ENCODE measurements at regions not wholly inside any gene's neighbourhood (a gene's known extent, or its start where the extent isn't known, plus 50 kb on each side); places are given as distances from the start of the nearest gene placed in this dataset.

DNA sequence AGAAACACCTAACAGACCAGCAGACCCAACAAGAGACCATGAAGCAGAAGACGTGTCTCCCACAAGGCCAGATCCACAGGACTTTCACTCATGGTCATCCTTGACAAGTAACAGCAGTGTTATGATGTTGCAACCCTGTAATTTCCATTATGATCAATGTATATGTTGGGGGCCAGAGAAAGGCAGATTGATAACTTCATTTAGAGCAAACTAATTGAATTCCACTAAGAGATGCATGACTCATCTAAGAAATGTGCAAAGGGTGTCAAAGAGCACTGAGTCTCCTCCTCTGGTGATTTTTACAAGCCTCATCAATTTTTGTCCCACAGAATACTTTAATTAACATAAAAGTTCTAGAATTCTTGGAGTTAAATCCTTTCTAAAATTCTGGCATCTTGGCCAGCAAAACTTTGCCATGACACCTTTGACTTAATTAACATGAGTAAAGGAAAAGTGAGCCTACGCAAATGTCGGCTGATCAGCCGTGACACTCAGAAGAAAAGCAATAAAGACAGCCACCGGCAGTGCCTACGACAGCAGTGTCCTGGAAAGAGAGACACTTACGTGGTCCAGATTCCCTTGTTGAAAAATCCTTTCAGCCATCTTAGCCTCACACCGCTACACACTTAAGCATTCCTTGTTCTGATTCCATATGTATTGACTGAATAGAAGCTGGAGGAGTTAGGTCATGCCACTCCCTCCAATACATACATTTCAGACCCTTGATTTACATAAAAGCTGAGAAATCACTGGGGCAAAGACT is 370.2 kb upstream of the CCDC196 start:
- DNase-seq (ENCODE audit: low read depth), result no peak

DNA sequence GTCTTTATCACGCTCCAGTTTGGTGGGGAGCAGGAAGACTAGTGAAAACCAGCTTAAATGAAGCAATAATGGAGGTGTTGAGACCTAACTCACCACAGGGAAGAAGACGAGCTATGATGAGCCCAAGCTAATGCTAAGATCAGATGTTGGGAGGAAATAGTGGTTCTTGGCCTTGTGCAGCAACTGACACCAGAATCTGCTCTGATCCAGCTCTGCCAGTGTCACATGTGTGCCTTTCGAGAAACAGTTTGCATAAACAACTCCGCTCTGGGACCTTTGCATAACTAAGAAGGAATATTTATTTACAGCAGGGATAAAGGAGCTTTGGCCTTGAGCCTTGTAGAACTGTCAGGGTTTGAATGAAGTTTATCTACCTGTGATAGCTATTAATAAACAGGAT is 369.4 kb upstream of the CCDC196 start:
- DNase-seq (ENCODE audit: low read depth), result no peak

GRCh38 chr14:66117600-66117999 is 368.6 kb upstream of the CCDC196 start:
- peak; percentile 41 for DNase-seq (ENCODE audit: low read depth)

GRCh38 chr14:66119606-66120231 is 366.5 kb upstream of the CCDC196 start:
- DNase-seq (ENCODE audit: low read depth), result no peak

DNA sequence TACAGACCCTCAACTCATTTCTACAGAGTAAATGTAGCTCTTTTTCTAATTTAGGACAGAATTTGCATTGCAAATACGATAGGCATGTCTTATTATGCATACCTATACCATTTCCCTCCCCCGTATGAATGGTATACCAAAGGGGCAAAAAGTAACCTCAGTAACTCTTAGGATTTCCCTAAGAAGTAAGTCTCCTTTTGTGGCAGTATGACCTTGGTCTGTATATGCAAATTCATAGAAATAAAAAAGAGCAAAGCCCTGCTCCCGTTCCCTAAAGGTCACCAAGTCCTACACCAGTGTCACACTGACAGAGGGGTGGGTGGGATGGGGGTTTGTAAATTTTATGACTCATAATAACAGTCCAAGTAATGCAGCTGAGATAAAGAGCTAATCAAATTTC is 365.8 kb upstream of the CCDC196 start:
- no peak for DNase-seq (ENCODE audit: low read depth)

DNA sequence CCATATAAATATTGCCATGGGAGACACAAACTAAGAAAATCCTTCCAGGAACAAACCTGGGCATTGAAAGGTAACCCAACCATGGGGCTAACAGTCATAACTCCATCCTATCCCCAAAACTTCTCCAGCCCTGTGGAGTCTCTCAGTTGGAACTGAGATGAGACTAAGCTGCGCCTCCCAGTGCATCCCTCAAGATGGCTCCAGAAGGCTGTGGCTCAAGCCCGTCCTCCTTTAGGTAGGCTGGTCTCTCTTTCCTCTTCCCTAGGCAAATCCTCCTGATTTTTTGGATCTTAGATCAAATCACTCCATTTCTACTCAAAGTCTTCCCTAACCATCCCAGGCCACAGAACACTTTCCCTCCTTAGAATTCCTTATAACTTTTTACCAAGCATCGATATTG is 364.3 kb upstream of the CCDC196 start:
- DNase-seq (ENCODE audit: low read depth), result no peak

DNA sequence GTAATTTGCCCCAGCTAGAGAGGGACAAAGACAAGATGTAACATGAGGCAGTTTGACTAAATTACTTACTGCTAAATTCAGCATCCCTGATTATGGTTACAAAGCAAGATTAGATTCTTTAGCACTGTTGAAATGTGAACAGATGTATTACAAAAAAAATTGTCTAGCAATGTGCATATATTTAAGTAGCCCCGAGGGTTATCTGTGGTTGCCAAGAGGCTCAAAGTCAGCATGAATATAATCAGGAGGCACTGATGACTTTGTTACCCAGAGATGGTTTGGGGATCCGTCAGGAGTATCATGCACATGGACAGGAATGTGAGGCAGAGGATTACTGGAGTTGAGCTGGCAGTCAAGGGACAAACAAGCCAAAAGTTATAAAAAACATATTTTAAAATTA is 356.9 kb upstream of the CCDC196 start:
- DNase-seq (ENCODE audit: low read depth), result no peak

GRCh38 chr14:66131111-66131510 is 355.1 kb upstream of the CCDC196 start:
- DNase-seq (ENCODE audit: low read depth), result no peak

GRCh38 chr14:66133666-66134065 is 352.5 kb upstream of the CCDC196 start:
- no peak for DNase-seq (ENCODE audit: low read depth)

GRCh38 chr14:66135831-66136230 is 350.3 kb upstream of the CCDC196 start:
- DNase-seq (ENCODE audit: low read depth), result no peak

- DNase-seq (ENCODE audit: low read depth), result no peak
These were observed 349.1 kb upstream of the CCDC196 start for GRCh38 chr14:66137081-66137480.

- DNase-seq (ENCODE audit: low read depth), result no peak
These were observed 346.7 kb upstream of the CCDC196 start for GRCh38 chr14:66139432-66139831.

GRCh38 chr14:66140213-66140918 is 345.8 kb upstream of the CCDC196 start:
- DNase-seq (ENCODE audit: low read depth), result no peak

DNA sequence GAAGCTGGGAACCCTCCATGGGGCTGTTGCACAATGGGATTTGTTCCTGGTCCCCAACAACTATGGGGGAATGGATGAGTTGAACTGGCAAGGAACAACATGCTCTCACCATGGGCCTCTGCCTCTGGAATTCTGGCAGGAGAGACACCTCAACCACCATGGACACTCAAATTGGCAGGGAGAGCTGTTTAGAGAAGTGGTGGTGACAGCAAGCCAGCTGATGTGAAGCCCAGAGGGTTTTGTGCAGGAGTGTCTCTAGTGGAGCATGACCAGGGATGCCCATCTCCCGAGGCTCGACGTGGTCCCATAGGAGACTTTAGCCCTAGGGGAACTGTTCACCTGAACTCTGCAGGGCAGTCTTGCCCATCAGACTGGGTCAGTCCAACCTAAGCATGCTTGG is 345.2 kb upstream of the CCDC196 start:
- no peak for DNase-seq (ENCODE audit: low read depth)

DNA sequence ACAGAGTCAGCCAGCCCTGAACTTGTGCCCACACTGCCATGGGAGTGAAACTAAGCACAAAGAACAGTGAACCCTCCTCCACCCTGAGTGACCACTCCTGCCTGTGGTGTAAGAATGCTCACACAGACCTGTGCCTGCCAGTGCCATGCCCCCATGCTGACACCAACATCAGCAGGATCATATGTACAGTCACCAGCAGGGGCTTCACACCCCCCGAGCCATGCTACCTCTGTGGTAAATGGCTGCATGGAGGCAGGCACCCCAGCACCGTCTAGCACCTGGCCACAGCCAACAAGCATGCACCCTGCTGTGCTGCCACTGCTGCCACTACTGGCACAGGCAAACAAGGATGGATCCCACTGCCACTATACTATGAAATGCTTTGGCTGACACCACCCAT is 344.4 kb upstream of the CCDC196 start:
- DNase-seq (ENCODE audit: low read depth), result no peak

- DNase-seq (ENCODE audit: low read depth), result no peak
These were observed 342.6 kb upstream of the CCDC196 start for GRCh38 chr14:66143387-66144112.

- no peak for DNase-seq (ENCODE audit: low read depth)
These were observed 333.9 kb upstream of the CCDC196 start for GRCh38 chr14:66152302-66152701.

GRCh38 chr14:66152747-66153146 is 333.4 kb upstream of the CCDC196 start:
- DNase-seq (ENCODE audit: low read depth), result no peak

DNA sequence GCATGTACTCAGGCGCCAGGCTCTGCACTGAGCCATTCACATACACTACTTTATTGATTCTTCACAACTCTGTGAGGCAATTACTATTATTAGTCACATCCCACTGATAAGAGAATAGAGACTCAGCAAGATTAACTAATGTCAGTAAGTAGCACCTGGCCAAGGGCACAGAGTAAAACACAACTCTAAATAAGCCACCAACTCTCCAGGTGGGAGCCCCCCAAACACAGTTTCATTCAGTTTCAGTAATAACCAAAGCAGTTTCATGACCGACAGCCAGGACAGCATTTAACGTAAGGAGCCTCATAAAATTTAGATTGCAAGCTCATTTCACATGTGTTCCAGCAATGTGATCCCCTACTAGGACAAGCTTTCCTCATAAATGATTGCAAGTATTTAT is 323.1 kb upstream of the CCDC196 start:
- DNase-seq (ENCODE audit: low read depth), result no peak

- no peak for DNase-seq (ENCODE audit: low read depth)
These were observed 320.8 kb upstream of the CCDC196 start for GRCh38 chr14:66165337-66165736.

DNA sequence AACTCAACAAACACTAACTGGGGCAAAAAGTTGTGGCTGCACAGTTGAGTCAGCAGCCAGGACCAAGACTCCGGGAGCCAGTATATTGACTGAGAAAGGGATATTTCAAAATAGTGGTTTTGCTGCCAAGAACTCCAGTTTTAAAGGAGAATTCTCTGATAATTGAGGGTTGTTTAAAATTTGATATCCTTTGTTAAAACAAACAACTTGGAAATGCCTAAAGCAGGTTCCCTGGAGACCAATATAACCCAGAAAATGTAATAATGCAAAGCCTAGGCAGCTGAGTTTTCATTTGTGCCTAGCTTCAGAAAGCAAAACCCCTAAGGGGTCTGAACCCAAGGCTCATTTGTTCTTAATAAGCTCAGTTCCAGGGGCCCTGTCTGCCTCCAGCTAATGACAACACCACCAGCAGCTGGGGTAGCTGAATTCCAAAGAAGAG is 311.7 kb upstream of the CCDC196 start:
- no peak for DNase-seq (ENCODE audit: low read depth)

- no peak for DNase-seq (ENCODE audit: low read depth)
These were observed 308.2 kb upstream of the CCDC196 start for GRCh38 chr14:66177935-66178334.

DNA sequence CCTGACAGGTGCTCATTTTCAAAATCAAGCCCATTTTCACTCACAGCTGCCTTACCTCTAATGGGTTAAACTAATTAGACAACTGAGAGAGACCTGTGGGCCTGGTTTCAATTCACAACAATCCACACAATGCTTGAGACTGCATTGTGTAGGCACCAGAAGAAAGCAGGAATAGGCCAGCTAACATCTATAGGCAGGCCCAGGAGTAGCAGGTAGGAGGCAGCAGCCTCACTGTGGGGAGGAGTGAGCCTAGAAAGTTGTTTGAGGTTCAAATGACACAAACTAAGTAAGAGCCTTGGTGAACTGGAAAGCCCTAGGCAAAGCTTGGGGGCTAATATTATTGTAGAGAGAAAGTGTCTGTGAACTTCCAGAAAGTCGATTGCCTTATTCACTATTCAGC is 289.5 kb upstream of the CCDC196 start:
- no peak for DNase-seq (ENCODE audit: low read depth)
